ENCODE measurements at regions not wholly inside any gene's neighbourhood (a gene's known extent, or its start where the extent isn't known, plus 50 kb on each side); places are given as distances from the start of the nearest gene placed in this dataset.

- DNase-seq (ENCODE audit: low read depth, low spot score), result no peak
- H3K27me3 Mint-ChIP-seq (ENCODE audit: low read depth), result no peaks in the 10 kb centered on the region
- H3K9me3 Mint-ChIP-seq, result no peaks in the 10 kb centered on the region
- no peak for TF ChIP-seq CTCF (conservative IDR thresholded peaks at IDR 0.05)
- no peaks in the 10 kb centered on the region for H3K36me3 Mint-ChIP-seq (ENCODE audit: low read depth)
- H3K4me1 Mint-ChIP-seq, result peaks cover 30% of the 10 kb centered on the region
- no peak overlapping the region for H3K27ac Mint-ChIP-seq (ENCODE audit: unreplicated experiment)
- no peak overlapping the region for H3K4me3 Mint-ChIP-seq
Observed at GRCh38 chr2:16279641-16280040, 339.3 kb downstream of the MYCN start.

- H3K4me3 Mint-ChIP-seq, result no peak overlapping the region
- no peak for TF ChIP-seq CTCF (conservative IDR thresholded peaks at IDR 0.05)
- H3K9me3 Mint-ChIP-seq, result no peaks in the 10 kb centered on the region
- H3K36me3 Mint-ChIP-seq (ENCODE audit: low read depth), result no peaks in the 10 kb centered on the region
- no peak for DNase-seq (ENCODE audit: low read depth, low spot score)
- H3K27ac Mint-ChIP-seq (ENCODE audit: unreplicated experiment), result no peak overlapping the region
- H3K4me1 Mint-ChIP-seq, result peaks cover 30% of the 10 kb centered on the region
- H3K27me3 Mint-ChIP-seq (ENCODE audit: low read depth), result no peaks in the 10 kb centered on the region
Observed at GRCh38 chr2:16279201-16279570, 338.8 kb downstream of the MYCN start.

- Mint-ChIP-seq H3K4me3 (no peak overlapping the region), H3K27me3 (ENCODE audit: low read depth) (no peaks in the 10 kb centered on the region), H3K4me1 (peaks cover 30% of the 10 kb centered on the region), H3K9me3 (no peaks in the 10 kb centered on the region), H3K27ac (ENCODE audit: unreplicated experiment) (no peak overlapping the region), H3K36me3 (ENCODE audit: low read depth) (no peaks in the 10 kb centered on the region)
- no peak for DNase-seq (ENCODE audit: low read depth, low spot score)
- TF ChIP-seq CTCF (conservative IDR thresholded peaks at IDR 0.05), result no peak
Observed at GRCh38 chr2:16278421-16279200, 338.3 kb downstream of the MYCN start.

GRCh38 chr2:16277117-16277516 is 336.8 kb downstream of the MYCN start:
- H3K4me3 Mint-ChIP-seq, result no peak overlapping the region

GRCh38 chr2:16275661-16276060 is 335.3 kb downstream of the MYCN start:
- Mint-ChIP-seq H3K4me1 (peaks cover 26% of the 10 kb centered on the region), H3K27me3 (ENCODE audit: low read depth) (no peaks in the 10 kb centered on the region), H3K27ac (ENCODE audit: unreplicated experiment) (peak overlapping the region; percentile 1), H3K4me3 (no peak overlapping the region), H3K9me3 (no peaks in the 10 kb centered on the region), H3K36me3 (ENCODE audit: low read depth) (peaks cover 3% of the 10 kb centered on the region)
- no peak for DNase-seq (ENCODE audit: low read depth, low spot score)
- no peak for TF ChIP-seq CTCF (conservative IDR thresholded peaks at IDR 0.05)

More at GRCh38 chr2:16277117-16277516, 336.8 kb downstream of the MYCN start:
- Mint-ChIP-seq H3K36me3 (ENCODE audit: low read depth) (peaks cover 3% of the 10 kb centered on the region), H3K4me1 (peaks cover 35% of the 10 kb centered on the region), H3K27ac (ENCODE audit: unreplicated experiment) (no peak overlapping the region), H3K9me3 (no peaks in the 10 kb centered on the region), H3K27me3 (ENCODE audit: low read depth) (no peaks in the 10 kb centered on the region)
- DNase-seq (ENCODE audit: low read depth, low spot score), result no peak
- TF ChIP-seq CTCF (conservative IDR thresholded peaks at IDR 0.05), result no peak

All from neural crest cell (in vitro differentiated cells).